Type B pancreatic cell (in vitro differentiated cells): ENCODE measurements at regions not wholly inside any gene's neighbourhood (a gene's known extent, or its start where the extent isn't known, plus 50 kb on each side); places are given as distances from the start of the nearest gene placed in this dataset.
"Not testable (repeated sequence)": the region's sequence is repeated elsewhere in the genome, so short reads cannot be mapped to it uniquely, and the experiment has no call there.

Experiments used
- DNase-seq: peaks from one replicate; pipeline ENCODE4 v3.0.0; 2021; ENCODE audit warnings: mixed read lengths; ENCODE audit not compliant: unreplicated experiment; ENCODE audit errors: extremely low spot score
- H3K27ac Mint-ChIP-seq: 2 replicates; pipeline ENCODE4 v1.8.0; 2021; ENCODE audit warnings: mild to moderate bottlenecking, mixed read lengths
- H3K27me3 Mint-ChIP-seq: 2 replicates; pipeline ENCODE4 v1.8.0; 2021; ENCODE audit warnings: mixed read lengths
- H3K36me3 Mint-ChIP-seq: 2 replicates; pipeline ENCODE4 v1.8.0; 2021; ENCODE audit warnings: mixed read lengths
- H3K4me1 Mint-ChIP-seq: one replicate; pipeline ENCODE4 v1.8.0; 2021; ENCODE audit warnings: mixed read lengths; ENCODE audit not compliant: unreplicated experiment
- H3K4me3 Mint-ChIP-seq: 2 replicates; pipeline ENCODE4 v1.8.0; 2021; ENCODE audit warnings: mild to moderate bottlenecking, mixed read lengths
- H3K9me3 Mint-ChIP-seq: 2 replicates; pipeline ENCODE4 v1.8.0; 2021; ENCODE audit warnings: mixed read lengths
- TF ChIP-seq, protein P1 (sequence below): fragments of 200-600 bp; sonication (generic); conservative IDR thresholded peaks from 2 replicates; pipeline ENCODE4 v1.5.0; 2021; ENCODE audit warnings: antibody characterized with exemption, mild to moderate bottlenecking

DNA sequence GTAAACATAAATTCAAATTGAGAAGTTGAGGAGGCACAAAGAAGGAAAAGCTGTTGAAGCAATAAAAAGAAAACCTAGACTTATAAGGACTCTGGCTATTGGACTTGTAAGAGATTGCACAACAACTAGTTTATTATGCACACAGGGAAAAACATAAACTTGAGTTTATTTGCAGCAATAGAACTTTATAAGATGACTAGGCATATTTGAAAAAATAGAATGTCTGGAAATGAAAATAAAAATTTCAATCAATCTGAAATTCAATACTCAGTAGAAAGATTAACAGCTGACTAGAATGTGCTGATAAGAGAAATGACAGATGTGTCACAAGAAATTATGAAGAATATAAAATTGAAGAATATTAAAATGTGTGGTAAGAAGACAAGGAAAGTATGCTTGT is 505.4 kb upstream of the ZP4 start:
- H3K9me3 Mint-ChIP-seq = no peaks in the 10 kb centered on the region
- no peaks in the 10 kb centered on the region for H3K4me1 Mint-ChIP-seq
- no peak for DNase-seq
- H3K4me3 Mint-ChIP-seq = no peak overlapping the region
- H3K27me3 Mint-ChIP-seq = no peaks in the 10 kb centered on the region
- TF ChIP-seq, protein P1, sequence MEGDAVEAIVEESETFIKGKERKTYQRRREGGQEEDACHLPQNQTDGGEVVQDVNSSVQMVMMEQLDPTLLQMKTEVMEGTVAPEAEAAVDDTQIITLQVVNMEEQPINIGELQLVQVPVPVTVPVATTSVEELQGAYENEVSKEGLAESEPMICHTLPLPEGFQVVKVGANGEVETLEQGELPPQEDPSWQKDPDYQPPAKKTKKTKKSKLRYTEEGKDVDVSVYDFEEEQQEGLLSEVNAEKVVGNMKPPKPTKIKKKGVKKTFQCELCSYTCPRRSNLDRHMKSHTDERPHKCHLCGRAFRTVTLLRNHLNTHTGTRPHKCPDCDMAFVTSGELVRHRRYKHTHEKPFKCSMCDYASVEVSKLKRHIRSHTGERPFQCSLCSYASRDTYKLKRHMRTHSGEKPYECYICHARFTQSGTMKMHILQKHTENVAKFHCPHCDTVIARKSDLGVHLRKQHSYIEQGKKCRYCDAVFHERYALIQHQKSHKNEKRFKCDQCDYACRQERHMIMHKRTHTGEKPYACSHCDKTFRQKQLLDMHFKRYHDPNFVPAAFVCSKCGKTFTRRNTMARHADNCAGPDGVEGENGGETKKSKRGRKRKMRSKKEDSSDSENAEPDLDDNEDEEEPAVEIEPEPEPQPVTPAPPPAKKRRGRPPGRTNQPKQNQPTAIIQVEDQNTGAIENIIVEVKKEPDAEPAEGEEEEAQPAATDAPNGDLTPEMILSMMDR = no peak
- no peaks in the 10 kb centered on the region for H3K36me3 Mint-ChIP-seq
- H3K27ac Mint-ChIP-seq = no peak overlapping the region

DNA sequence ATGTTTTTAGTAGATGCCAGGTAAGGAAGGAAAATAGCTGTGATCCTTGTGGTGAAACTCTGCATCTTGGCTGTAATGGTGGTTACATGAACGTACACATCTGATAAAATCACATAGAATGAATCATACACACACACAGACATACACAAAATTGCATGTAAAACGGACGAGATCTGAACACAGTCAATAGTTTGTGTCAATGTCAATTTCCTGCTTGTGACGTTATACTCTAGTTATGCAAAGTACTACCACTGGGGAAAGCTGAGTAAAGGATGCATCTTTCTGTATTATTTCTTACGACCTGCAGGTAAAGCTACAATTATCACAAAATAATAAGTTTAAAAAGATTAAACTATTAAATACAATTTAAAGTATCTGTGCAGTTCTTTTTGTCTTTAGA is 493.7 kb upstream of the ZP4 start:
- H3K4me1 Mint-ChIP-seq = peaks cover 5% of the 10 kb centered on the region
- no peak overlapping the region for H3K4me3 Mint-ChIP-seq
- no peaks in the 10 kb centered on the region for H3K27me3 Mint-ChIP-seq
- no peaks in the 10 kb centered on the region for H3K9me3 Mint-ChIP-seq
- TF ChIP-seq, protein P1 = no peak
- no peaks in the 10 kb centered on the region for H3K36me3 Mint-ChIP-seq
- H3K27ac Mint-ChIP-seq = no peak overlapping the region
- no peak for DNase-seq

DNA sequence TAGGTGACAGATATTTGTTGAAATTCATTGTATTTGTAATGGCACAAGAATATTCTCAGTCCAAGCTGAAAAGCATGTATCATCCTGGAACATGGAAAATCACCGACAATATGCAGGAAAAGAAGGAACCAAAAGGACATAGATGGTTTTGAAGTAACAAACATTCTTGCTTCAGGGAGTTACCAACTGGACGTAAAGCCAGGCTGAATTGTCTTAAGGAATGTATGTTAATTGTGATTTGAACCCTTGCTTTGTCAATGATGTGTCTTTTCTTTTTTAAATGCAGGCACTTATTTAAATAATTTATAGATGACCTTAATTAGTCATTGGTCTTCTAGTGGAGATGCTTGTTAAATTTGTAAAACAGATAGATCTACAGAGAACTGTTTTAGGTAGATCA is 489.4 kb upstream of the ZP4 start:
- TF ChIP-seq, protein P1 = no peak
- H3K36me3 Mint-ChIP-seq = no peaks in the 10 kb centered on the region
- peaks cover 5% of the 10 kb centered on the region for H3K4me1 Mint-ChIP-seq
- H3K27ac Mint-ChIP-seq = no peak overlapping the region
- no peak for DNase-seq
- no peaks in the 10 kb centered on the region for H3K9me3 Mint-ChIP-seq
- H3K4me3 Mint-ChIP-seq = no peak overlapping the region
- no peaks in the 10 kb centered on the region for H3K27me3 Mint-ChIP-seq

DNA sequence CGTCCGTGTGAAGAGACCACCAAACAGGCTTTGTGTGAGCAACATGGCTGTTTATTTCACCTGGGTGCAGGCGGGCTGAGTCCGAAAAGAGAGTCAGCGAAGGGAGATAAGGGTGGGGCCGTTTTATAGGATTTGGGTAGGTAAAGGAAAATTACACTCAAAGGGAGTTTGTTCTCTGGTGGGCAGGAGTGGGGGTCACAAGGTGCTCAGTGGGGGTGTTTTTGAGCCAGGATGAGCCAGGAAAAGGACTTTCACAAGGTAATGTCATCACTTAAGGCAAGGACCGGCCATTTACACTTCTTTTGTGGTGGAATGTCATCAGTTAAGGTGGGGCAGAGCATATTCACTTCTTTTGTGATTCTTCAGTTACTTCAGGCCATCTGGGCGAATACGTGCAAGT is 488.7 kb upstream of the ZP4 start:
- H3K27ac Mint-ChIP-seq = not testable (repeated sequence)

DNA sequence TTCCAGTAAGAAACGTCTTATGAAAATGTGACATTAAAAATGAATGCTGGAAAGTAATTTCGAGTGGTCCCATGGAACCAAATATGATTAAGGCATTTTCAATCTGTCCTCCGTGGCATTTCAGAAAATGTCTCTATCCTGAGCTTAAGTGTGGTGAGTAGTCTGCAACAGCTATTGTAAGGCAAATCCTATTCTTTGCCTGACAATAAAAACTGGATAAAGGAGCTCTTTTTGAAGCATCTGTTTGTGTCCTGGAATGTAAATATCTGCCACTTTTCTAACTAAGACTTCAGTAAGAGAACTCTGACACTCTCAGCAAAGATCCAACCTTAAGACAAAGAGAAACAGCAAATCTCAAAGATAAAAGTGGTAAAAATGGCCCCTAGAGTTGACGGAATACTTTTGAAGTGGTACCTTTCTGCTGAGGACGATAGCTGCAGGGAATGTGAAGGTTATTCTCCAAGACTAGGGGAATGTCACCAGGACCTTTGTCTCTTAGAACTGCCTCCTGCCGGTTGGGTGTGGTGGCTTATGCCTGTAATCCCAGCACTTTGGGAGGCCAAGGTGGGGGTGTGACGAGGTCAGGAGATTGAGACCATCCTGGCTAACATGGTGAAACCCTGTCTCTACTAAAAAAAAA is 486.7 kb upstream of the ZP4 start:
- H3K27ac Mint-ChIP-seq = no peak overlapping the region
- no peak overlapping the region for H3K4me3 Mint-ChIP-seq

More for the DNA sequence above, 488.7 kb upstream of the ZP4 start:
- H3K4me1 Mint-ChIP-seq, H3K4me3 Mint-ChIP-seq, H3K27me3 Mint-ChIP-seq, DNase-seq, H3K36me3 Mint-ChIP-seq, H3K9me3 Mint-ChIP-seq: not testable (repeated sequence)

DNA sequence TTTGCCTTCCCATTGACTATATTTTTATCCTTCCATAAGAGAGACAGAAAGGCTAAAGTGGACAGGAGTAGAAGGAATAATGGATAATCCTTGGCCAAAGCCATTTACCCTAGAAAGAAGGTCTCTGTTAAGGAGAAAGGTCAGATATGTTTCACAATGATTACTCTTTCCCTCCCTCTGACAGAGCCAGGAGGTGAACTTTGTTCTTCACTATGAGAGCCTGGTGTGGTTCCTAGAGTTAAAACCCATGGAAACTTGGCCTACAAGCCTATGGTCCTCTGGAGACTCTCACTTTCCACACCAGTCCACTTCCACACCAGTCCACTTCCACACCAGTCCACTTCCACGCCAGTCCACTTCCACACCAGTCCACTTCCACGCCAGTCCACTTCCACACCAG is 479.9 kb upstream of the ZP4 start:
- no peaks in the 10 kb centered on the region for H3K4me1 Mint-ChIP-seq
- H3K27ac Mint-ChIP-seq = peak overlapping the region; percentile 4
- H3K36me3 Mint-ChIP-seq = no peaks in the 10 kb centered on the region
- no peaks in the 10 kb centered on the region for H3K27me3 Mint-ChIP-seq
- H3K4me3 Mint-ChIP-seq = no peak overlapping the region
- peaks cover 6% of the 10 kb centered on the region for H3K9me3 Mint-ChIP-seq
- no peak for DNase-seq
- TF ChIP-seq, protein P1 = no peak

More for the DNA sequence above, 486.7 kb upstream of the ZP4 start:
- TF ChIP-seq, protein P1 = no peak
- Mint-ChIP-seq H3K27me3 (no peaks in the 10 kb centered on the region), H3K4me1 (no peaks in the 10 kb centered on the region), H3K9me3 (no peaks in the 10 kb centered on the region), H3K36me3 (no peaks in the 10 kb centered on the region)
- DNase-seq = no peak
